ENCODE measurements at regions not wholly inside any gene's neighbourhood (a gene's known extent, or its start where the extent isn't known, plus 50 kb on each side); places are given as distances from the start of the nearest gene placed in this dataset.

DNA sequence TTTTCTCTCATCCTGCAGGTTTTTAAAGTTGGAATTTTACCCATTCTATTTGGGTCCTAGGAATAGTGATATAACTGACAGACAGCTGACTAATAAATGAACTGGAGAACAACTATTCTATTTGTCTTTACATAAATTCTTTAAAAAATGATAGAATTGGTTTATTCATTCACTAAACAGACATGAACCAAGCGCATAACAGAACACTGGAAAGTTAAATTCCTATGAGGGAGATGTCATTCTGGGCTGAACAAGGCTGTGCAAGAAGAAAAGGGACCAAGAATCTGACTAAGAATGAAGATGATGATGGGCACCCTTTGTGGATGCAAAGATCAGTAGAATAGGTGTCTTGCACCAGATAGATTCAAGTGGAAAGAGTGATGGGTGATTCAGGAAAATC lies 256.3 kb upstream of the SASH1 start:
- ATAC-seq (no peak), DNase-seq (no peak)
- peaks cover 0 to 4% (median 0%) of the 10 kb centered on the region in 3 donors for H3K27me3 ChIP-seq (ENCODE audit: insufficient read depth in 3 of 3, low read length in 2 of 3)
- WGBS, 3 donors: 88 to 92% (median 90%) methylated on average over 1 of the region's 1 CpG
- TF ChIP-seq, protein P1, sequence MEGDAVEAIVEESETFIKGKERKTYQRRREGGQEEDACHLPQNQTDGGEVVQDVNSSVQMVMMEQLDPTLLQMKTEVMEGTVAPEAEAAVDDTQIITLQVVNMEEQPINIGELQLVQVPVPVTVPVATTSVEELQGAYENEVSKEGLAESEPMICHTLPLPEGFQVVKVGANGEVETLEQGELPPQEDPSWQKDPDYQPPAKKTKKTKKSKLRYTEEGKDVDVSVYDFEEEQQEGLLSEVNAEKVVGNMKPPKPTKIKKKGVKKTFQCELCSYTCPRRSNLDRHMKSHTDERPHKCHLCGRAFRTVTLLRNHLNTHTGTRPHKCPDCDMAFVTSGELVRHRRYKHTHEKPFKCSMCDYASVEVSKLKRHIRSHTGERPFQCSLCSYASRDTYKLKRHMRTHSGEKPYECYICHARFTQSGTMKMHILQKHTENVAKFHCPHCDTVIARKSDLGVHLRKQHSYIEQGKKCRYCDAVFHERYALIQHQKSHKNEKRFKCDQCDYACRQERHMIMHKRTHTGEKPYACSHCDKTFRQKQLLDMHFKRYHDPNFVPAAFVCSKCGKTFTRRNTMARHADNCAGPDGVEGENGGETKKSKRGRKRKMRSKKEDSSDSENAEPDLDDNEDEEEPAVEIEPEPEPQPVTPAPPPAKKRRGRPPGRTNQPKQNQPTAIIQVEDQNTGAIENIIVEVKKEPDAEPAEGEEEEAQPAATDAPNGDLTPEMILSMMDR (IDR thresholded peaks at IDR 0.05): no peak
- H3K9me3 ChIP-seq: no peaks in the 10 kb centered on the region
- H3K4me1 ChIP-seq: no peaks in the 10 kb centered on the region
- H3K27ac ChIP-seq: no peak overlapping the region
- intact Hi-C loops (cut with DNase I): no loop called here
- H3K4me3 ChIP-seq: no peak overlapping the region
- no peaks in the 10 kb centered on the region for H3K36me3 ChIP-seq (ENCODE audit: insufficient read depth in 1 of 2, low read depth in 1 of 2)

DNA sequence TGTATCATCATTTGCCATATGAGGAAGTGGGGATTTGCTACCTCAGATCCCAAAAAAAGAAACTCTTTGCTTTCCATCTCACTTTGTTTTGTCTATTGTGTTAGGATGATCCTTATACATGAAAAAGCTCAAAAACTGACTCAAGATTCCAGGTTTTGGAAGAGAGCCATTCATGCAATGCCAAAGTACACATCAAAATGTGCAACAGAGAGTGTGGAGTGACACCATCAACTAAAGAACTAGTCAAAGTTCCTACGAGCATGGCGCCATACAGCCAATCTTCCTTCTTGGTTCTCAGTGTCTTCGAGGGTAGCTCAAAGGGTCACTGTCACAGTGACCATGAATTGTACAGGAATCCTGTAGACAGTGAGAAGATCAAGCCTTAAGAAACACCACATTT lies 255.8 kb upstream of the SASH1 start:
- TF ChIP-seq, protein P1 (IDR thresholded peaks at IDR 0.05): no peak
- Histone ChIP-seq H3K36me3 (ENCODE audit: insufficient read depth in 1 of 2, low read depth in 1 of 2) (no peaks in the 10 kb centered on the region), H3K27ac (no peak overlapping the region), H3K4me3 (no peak overlapping the region), H3K4me1 (no peaks in the 10 kb centered on the region), H3K9me3 (peaks cover 2% of the 10 kb centered on the region), H3K27me3 (ENCODE audit: insufficient read depth in 3 of 3, low read length in 2 of 3) (peaks cover 0 to 4% (median 0%) of the 10 kb centered on the region in 3 donors)
- DNase-seq (no peak), ATAC-seq (no peak)
- intact Hi-C loops (cut with DNase I): no loop called here
- 75 to 92% (median 88%) methylated on average over 3 of the region's 3 CpGs for WGBS, 3 donors

DNA sequence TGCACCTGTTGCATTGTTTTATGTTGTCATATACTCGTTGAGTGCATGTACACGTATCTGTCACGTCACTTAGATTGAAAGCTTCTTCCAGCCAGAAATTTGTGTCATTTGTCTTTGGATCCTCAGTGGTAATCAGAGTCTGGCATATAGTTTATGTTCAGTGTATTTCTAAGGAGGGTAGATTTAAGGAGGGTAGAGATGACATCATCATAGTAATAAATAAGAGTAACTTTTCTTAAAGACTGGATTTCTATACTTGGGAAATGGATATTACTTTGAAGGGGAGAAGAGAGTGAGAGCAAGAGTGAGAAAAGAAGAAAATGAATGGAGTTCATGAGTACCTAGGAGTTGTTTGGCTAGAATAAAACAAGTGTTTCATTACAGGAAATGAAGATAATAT lies 255.0 kb upstream of the SASH1 start:
- H3K9me3 ChIP-seq: peaks cover 10% of the 10 kb centered on the region
- H3K27me3 ChIP-seq (ENCODE audit: insufficient read depth in 3 of 3, low read length in 2 of 3): peaks cover 0 to 3% (median 0%) of the 10 kb centered on the region in 3 donors
- no peak overlapping the region for H3K4me3 ChIP-seq
- WGBS, 3 donors: 39 to 55% (median 42%) methylated on average over 3 of the region's 3 CpGs
- intact Hi-C loops (cut with DNase I): no loop called here
- no peaks in the 10 kb centered on the region for H3K4me1 ChIP-seq
- TF ChIP-seq, protein P1 (IDR thresholded peaks at IDR 0.05): no peak
- DNase-seq: no peak
- H3K36me3 ChIP-seq (ENCODE audit: insufficient read depth in 1 of 2, low read depth in 1 of 2): no peaks in the 10 kb centered on the region
- H3K27ac ChIP-seq: no peak overlapping the region
- no peak for ATAC-seq

DNA sequence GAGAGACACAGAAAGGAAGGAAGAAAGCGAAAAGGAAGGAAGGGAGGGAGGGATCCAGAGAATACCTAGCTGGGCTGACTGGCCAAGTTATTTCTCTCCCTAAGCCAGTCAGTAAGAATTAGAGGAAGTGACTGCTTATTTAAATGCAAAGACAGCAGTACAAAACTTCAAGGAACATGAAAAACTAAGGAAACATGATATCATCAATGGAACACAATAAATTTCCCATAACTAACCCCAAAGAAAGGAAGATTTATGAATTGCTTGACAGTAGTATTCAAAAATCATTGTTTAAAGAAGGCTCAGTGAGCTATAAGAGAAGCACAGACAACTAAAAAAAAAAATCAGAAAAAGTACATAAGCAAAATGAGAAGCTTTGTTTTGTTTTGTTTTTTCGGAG lies 252.3 kb upstream of the SASH1 start:
- H3K36me3 ChIP-seq (ENCODE audit: insufficient read depth in 1 of 2, low read depth in 1 of 2): no peaks in the 10 kb centered on the region
- no peak for ATAC-seq
- WGBS, 3 donors: 86 to 95% (median 87%) methylated on average over 2 of the region's 2 CpGs

DNA sequence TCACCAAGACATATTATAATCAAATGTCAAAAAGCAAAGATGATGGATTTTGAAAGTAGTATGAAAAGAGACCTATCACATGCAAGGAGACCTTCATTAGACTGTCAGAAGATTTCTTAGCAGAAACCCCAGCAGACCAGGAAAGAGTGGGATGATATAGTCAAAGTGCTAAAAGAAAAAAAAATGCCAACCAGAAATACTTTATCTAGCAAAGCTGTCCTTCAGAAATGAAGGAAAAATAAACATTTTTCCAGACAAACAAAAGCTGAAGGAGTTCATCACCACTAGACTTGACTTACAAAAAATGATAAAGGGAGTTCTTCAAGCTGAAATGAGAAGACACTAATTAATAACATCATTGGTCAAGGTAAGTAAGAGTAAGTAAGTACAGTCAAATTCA lies 251.2 kb upstream of the SASH1 start:
- ATAC-seq (no peak), DNase-seq (no peak)
- Histone ChIP-seq H3K9me3 (peaks cover 10% of the 10 kb centered on the region), H3K27me3 (ENCODE audit: insufficient read depth in 3 of 3, low read length in 2 of 3) (peaks cover 0 to 2% (median 0%) of the 10 kb centered on the region in 3 donors), H3K36me3 (ENCODE audit: insufficient read depth in 1 of 2, low read depth in 1 of 2) (no peaks in the 10 kb centered on the region), H3K4me1 (no peaks in the 10 kb centered on the region), H3K4me3 (no peak overlapping the region), H3K27ac (no peak overlapping the region)
- TF ChIP-seq, protein P1 (IDR thresholded peaks at IDR 0.05): no peak
- intact Hi-C loops (cut with DNase I): no loop called here

More for the DNA sequence above, 252.3 kb upstream of the SASH1 start:
- H3K27me3 ChIP-seq (ENCODE audit: insufficient read depth in 3 of 3, low read length in 2 of 3): peaks cover 0 to 2% (median 0%) of the 10 kb centered on the region in 3 donors
- no peak overlapping the region for H3K27ac ChIP-seq
- TF ChIP-seq, protein P1 (IDR thresholded peaks at IDR 0.05): no peak
- no peak overlapping the region for H3K4me3 ChIP-seq
- no peaks in the 10 kb centered on the region for H3K4me1 ChIP-seq
- intact Hi-C loops (cut with DNase I): no loop called here
- no peak for DNase-seq
- H3K9me3 ChIP-seq: peaks cover 10% of the 10 kb centered on the region
